Fibroblast of skin of scalp (primary cell): ENCODE measurements at regions not wholly inside any gene's neighbourhood (a gene's known extent, or its start where the extent isn't known, plus 50 kb on each side); places are given as distances from the start of the nearest gene placed in this dataset.

Source experiments
- DNase-seq: peaks from one replicate; pipeline ENCODE4 v3.0.0-alpha.2; 2013

- no peak for DNase-seq
These were observed 203.7 kb upstream of the ZFHX3 start for GRCh38 chr16:73251608-73252007.

- no peak for DNase-seq
These were observed 200.4 kb upstream of the ZFHX3 start for GRCh38 chr16:73248316-73248715.

- DNase-seq: no peak
These were observed 193.0 kb upstream of the ZFHX3 start for GRCh38 chr16:73240920-73241319.

- no peak for DNase-seq
These were observed 189.7 kb upstream of the ZFHX3 start for GRCh38 chr16:73237601-73238000.

GRCh38 chr16:73234496-73234895, 186.6 kb upstream of the ZFHX3 start:
- no peak for DNase-seq

- DNase-seq: no peak
These were observed 186.0 kb upstream of the ZFHX3 start for GRCh38 chr16:73233846-73234424.

GRCh38 chr16:73233329-73233765, 185.4 kb upstream of the ZFHX3 start:
- no peak for DNase-seq

GRCh38 chr16:73232555-73233328, 184.8 kb upstream of the ZFHX3 start:
- peak; percentile 86 for DNase-seq

- no peak for DNase-seq
These were observed 184.1 kb upstream of the ZFHX3 start for GRCh38 chr16:73231944-73232554.

- DNase-seq: no peak
These were observed 183.5 kb upstream of the ZFHX3 start for GRCh38 chr16:73231379-73231778.

- DNase-seq: no peak
These were observed 182.7 kb upstream of the ZFHX3 start for GRCh38 chr16:73230651-73231050.

- peak; percentile 74 for DNase-seq
These were observed 180.7 kb upstream of the ZFHX3 start for GRCh38 chr16:73228649-73229048.

GRCh38 chr16:73226675-73227074, 178.7 kb upstream of the ZFHX3 start:
- no peak for DNase-seq

- DNase-seq: no peak
These were observed 178.1 kb upstream of the ZFHX3 start for GRCh38 chr16:73225983-73226382.

- DNase-seq: peak; percentile 70
These were observed 172.9 kb upstream of the ZFHX3 start for GRCh38 chr16:73220836-73221235.

GRCh38 chr16:73219176-73219575, 171.2 kb upstream of the ZFHX3 start:
- no peak for DNase-seq

- no peak for DNase-seq
These were observed 169.7 kb upstream of the ZFHX3 start for GRCh38 chr16:73217654-73218053.

GRCh38 chr16:73216932-73217331, 169.0 kb upstream of the ZFHX3 start:
- no peak for DNase-seq

- DNase-seq: no peak
These were observed 167.9 kb upstream of the ZFHX3 start for GRCh38 chr16:73215678-73216377.

GRCh38 chr16:73214825-73215677, 167.1 kb upstream of the ZFHX3 start:
- peak; percentile 100 for DNase-seq

- peak; percentile 66 for DNase-seq
These were observed 166.0 kb upstream of the ZFHX3 start for GRCh38 chr16:73213732-73214455.

GRCh38 chr16:73212431-73212830, 164.5 kb upstream of the ZFHX3 start:
- no peak for DNase-seq
